Fibroblast of lung (primary cell): ENCODE measurements at regions not wholly inside any gene's neighbourhood (a gene's known extent, or its start where the extent isn't known, plus 50 kb on each side); places are given as distances from the start of the nearest gene placed in this dataset.

ENCODE experiments used
- DNase-seq, 2 donors: peaks; one replicate each; pipeline versions ENCODE4 v3.0.0 to v3.0.0-alpha.2; 2010; ENCODE audit warnings: low read depth in 2 of 2
- H2AFZ ChIP-seq: 2 replicates; pipeline ENCODE4 v1.5.1; 2012; ENCODE audit warnings: low read length, control low read depth, inconsistent platforms
- H3K27ac ChIP-seq: 2 replicates; pipeline ENCODE4 v1.5.1; 2011; ENCODE audit warnings: low read length, control low read depth; ENCODE audit not compliant: insufficient read depth
- H3K27me3 ChIP-seq: 2 replicates; pipeline ENCODE4 v1.5.1; 2011; ENCODE audit warnings: mild to moderate bottlenecking, low read length; ENCODE audit not compliant: control insufficient read depth, insufficient read depth
- H3K36me3 ChIP-seq: 2 replicates; pipeline ENCODE4 v1.5.1; 2011; ENCODE audit warnings: low read length; ENCODE audit not compliant: control insufficient read depth, insufficient read depth
- H3K4me1 ChIP-seq: 2 replicates; pipeline ENCODE4 v1.5.1; 2011; ENCODE audit warnings: low read length; ENCODE audit not compliant: control insufficient read depth, insufficient read depth; ENCODE audit errors: extremely low read depth
- H3K4me2 ChIP-seq: 2 replicates; pipeline ENCODE4 v1.5.1; 2011; ENCODE audit warnings: low read length, control low read depth; ENCODE audit not compliant: insufficient read depth; ENCODE audit errors: extremely low read depth
- H3K4me3 ChIP-seq, 4 experiments: fragments of 200-600 bp in 1 of 4; sonication (generic) in 1 of 4; replicated peaks in 1 of 4; 2 replicates each; pipeline ENCODE4 v1.5.1; 2011 to 2016; ENCODE audit warnings: low read length in 4 of 4, low read depth in 3 of 4, mild to moderate bottlenecking in 3 of 4, control low read depth in 2 of 4, inconsistent platforms in 1 of 4, mixed read lengths in 1 of 4; ENCODE audit not compliant: insufficient read depth in 1 of 4; ENCODE audit errors: control extremely low read depth in 1 of 4
- H3K79me2 ChIP-seq: 2 replicates; pipeline ENCODE4 v1.5.1; 2012; ENCODE audit warnings: mild to moderate bottlenecking, low read length, inconsistent platforms; ENCODE audit not compliant: control insufficient read depth, insufficient read depth
- H3K9ac ChIP-seq: 2 replicates; pipeline ENCODE4 v1.5.1; 2011; ENCODE audit warnings: mild to moderate bottlenecking, low read length, control low read depth; ENCODE audit not compliant: insufficient read depth
- H3K9me3 ChIP-seq: 2 replicates; pipeline ENCODE4 v1.5.1; 2012; ENCODE audit warnings: low read depth, low read length; ENCODE audit not compliant: control insufficient read depth, insufficient read depth
- H4K20me1 ChIP-seq: 2 replicates; pipeline ENCODE4 v1.5.1; 2011; ENCODE audit warnings: low read length; ENCODE audit not compliant: control insufficient read depth, insufficient read depth; ENCODE audit errors: extremely low read depth
- CTCF ChIP-seq, 2 donors: IDR thresholded peaks in 1 of 2; conservative IDR thresholded peaks in 1 of 2; 1 replicate in 1 of 2; 2 replicates in 1 of 2; pipeline ENCODE4 v1.5.1; 2011 to 2012; ENCODE audit warnings: low read length in 2 of 2, control low read depth in 1 of 2, inconsistent platforms in 1 of 2, low read depth in 1 of 2, mild to moderate bottlenecking in 1 of 2
- EZH2 ChIP-seq: IDR thresholded peaks from 2 replicates; pipeline ENCODE4 v1.5.1; 2012; ENCODE audit warnings: low read length, control low read depth, mild to moderate bottlenecking; ENCODE audit errors: missing control alignments

- Histone ChIP-seq H3K36me3 (no peaks in the 10 kb centered on the region), H3K79me2 (no peaks in the 10 kb centered on the region), H4K20me1 (no peaks in the 10 kb centered on the region), H3K4me2 (no peak overlapping the region), H3K4me1 (no peaks in the 10 kb centered on the region), H3K27me3 (no peaks in the 10 kb centered on the region), H3K4me3 (no peak overlapping the region), H2AFZ (no peak overlapping the region), H3K9me3 (no peaks in the 10 kb centered on the region), H3K27ac (no peak overlapping the region), H3K9ac (no peak overlapping the region)
- DNase-seq: peak in 1 of 2 donors; percentile 8
- no peak for TF ChIP-seq EZH2
- no peak for TF ChIP-seq CTCF (conservative IDR thresholded peaks at IDR 0.05 in 1 of 2, IDR thresholded peaks at IDR 0.05 in 1 of 2; ENCODE audit: low read depth in 1 of 2, low read length in 2 of 2)
Observed at GRCh38 chr6:168216751-168217191, 102.8 kb downstream of the DACT2 start.

- Histone ChIP-seq H3K4me3 (no peak overlapping the region), H3K27me3 (no peaks in the 10 kb centered on the region), H3K4me1 (no peaks in the 10 kb centered on the region), H3K9ac (no peak overlapping the region), H3K27ac (no peak overlapping the region), H2AFZ (no peak overlapping the region), H4K20me1 (no peaks in the 10 kb centered on the region), H3K4me2 (no peak overlapping the region), H3K79me2 (no peaks in the 10 kb centered on the region), H3K9me3 (no peaks in the 10 kb centered on the region), H3K36me3 (no peaks in the 10 kb centered on the region)
- DNase-seq: no peak
- TF ChIP-seq CTCF (conservative IDR thresholded peaks at IDR 0.05 in 1 of 2, IDR thresholded peaks at IDR 0.05 in 1 of 2; ENCODE audit: low read depth in 1 of 2, low read length in 2 of 2) (no peak), EZH2 (no peak)
Observed at GRCh38 chr6:168216117-168216516, 103.5 kb downstream of the DACT2 start.

- Histone ChIP-seq H3K27ac (no peak overlapping the region), H3K4me3 (no peak overlapping the region), H3K79me2 (no peaks in the 10 kb centered on the region), H3K27me3 (no peaks in the 10 kb centered on the region), H3K9ac (no peak overlapping the region), H4K20me1 (no peaks in the 10 kb centered on the region), H3K4me1 (no peaks in the 10 kb centered on the region), H2AFZ (no peak overlapping the region), H3K36me3 (no peaks in the 10 kb centered on the region), H3K9me3 (no peaks in the 10 kb centered on the region), H3K4me2 (no peak overlapping the region)
- TF ChIP-seq CTCF (conservative IDR thresholded peaks at IDR 0.05 in 1 of 2, IDR thresholded peaks at IDR 0.05 in 1 of 2; ENCODE audit: low read depth in 1 of 2, low read length in 2 of 2) (no peak), EZH2 (no peak)
- no peak for DNase-seq
Observed at GRCh38 chr6:168215121-168215808, 104.3 kb downstream of the DACT2 start.
